Stomach (tissue), 8 donors: ENCODE measurements at regions not wholly inside any gene's neighbourhood (a gene's known extent, or its start where the extent isn't known, plus 50 kb on each side); places are given as distances from the start of the nearest gene placed in this dataset.
A peak's percentile ranks its signal among the peaks of the same experiment; 100 is the strongest.
"Not testable (repeated sequence)": the region's sequence is repeated elsewhere in the genome, so short reads cannot be mapped to it uniquely, and the experiment has no call there.

Experiments used
- DNase-seq, 2 donors: peaks; one replicate each; pipeline versions ENCODE4 v3.0.0 to v3.0.0-alpha.2; 2013 to 2019
- H3K27ac ChIP-seq, 5 donors: fragments of 200-600 bp in 4 of 5; sonication (generic) in 4 of 5; one replicate each; pipeline ENCODE4 v1.5.1; 2013 to 2019; ENCODE audit warnings: mild to moderate bottlenecking in 1 of 5, moderate library complexity in 1 of 5
- H3K27me3 ChIP-seq, 3 donors: fragments of 200-600 bp; sonication (generic); one replicate each; pipeline ENCODE4 v1.5.1; 2017 to 2019; ENCODE audit warnings: mixed run types in 1 of 3
- H3K36me3 ChIP-seq, 4 donors: fragments of 200-600 bp; sonication (generic); 1 replicate in 3 of 4; 2 replicates in 1 of 4; pipeline ENCODE4 v1.5.1; 2016 to 2019
- H3K4me1 ChIP-seq, 4 donors: fragments of 200-600 bp; sonication (generic); one replicate each; pipeline ENCODE4 v1.5.1; 2016 to 2019
- H3K4me3 ChIP-seq, 4 donors: fragments of 200-600 bp; sonication (generic) in 3 of 4; one replicate each; pipeline ENCODE4 v1.5.1; 2016 to 2019; ENCODE audit warnings: mild to moderate bottlenecking in 1 of 4
- H3K9me3 ChIP-seq, 4 donors: fragments of 200-600 bp; sonication (generic); one replicate each; pipeline ENCODE4 v1.5.1; 2016 to 2019
- CTCF ChIP-seq, 7 experiments: fragments of 450-650 bp in 4 of 7; fragments of 200-600 bp in 3 of 7; sonication (generic) in 3 of 7; IDR thresholded peaks; one replicate each; pipeline ENCODE4 v1.5.1; 2016 to 2019; ENCODE audit warnings: antibody characterized with exemption in 7 of 7, control low read depth in 2 of 7, mild to moderate bottlenecking in 1 of 7
- EP300 ChIP-seq: sonication (generic); formaldehyde crosslinking; IDR thresholded peaks from one replicate; pipeline ENCODE4 v1.6.1; 2017; ENCODE audit warnings: antibody characterized with exemption
- POLR2A ChIP-seq, 4 donors: fragments of 450-650 bp; IDR thresholded peaks; one replicate each; pipeline ENCODE4 v1.6.1; 2016; ENCODE audit warnings: antibody characterized with exemption in 4 of 4, control low read depth in 2 of 4, mild to moderate bottlenecking in 1 of 4, moderate library complexity in 1 of 4
- POLR2AphosphoS5 ChIP-seq, 3 donors: sonication (generic); formaldehyde crosslinking; IDR thresholded peaks; one replicate each; pipeline ENCODE4 v1.6.1; 2016; ENCODE audit warnings: antibody characterized with exemption in 3 of 3
- WGBS, 5 donors: extraction: QIAGEN DNeasy Blood & Tissue Kit in 3 of 5; methylation state at CpG; one replicate each; pipeline versions ENCODE4 v1.1.5 to v1.1.7; 2013 to 2018; 5-methylcytosine and 5-hydroxymethylcytosine counted together
- intact Hi-C: fragments of 100-400 bp; cut with DNase I; formaldehyde crosslinking; loops from one replicate; pipeline ENCODE4 v1.15.1; 2023; ENCODE audit warnings: low total_unique reads
- donor health status: healthy with polysubstance abuse.
- donor health status: Bipolar disorder and iron deficiency.
- donor health status: healthy.

- Histone ChIP-seq H3K9me3 (peaks cover 0 to 10% (median 5%) of the 10 kb centered on the region in 4 donors), H3K27me3 (no peaks in the 10 kb centered on the region), H3K27ac (peak overlapping the region in 3 of 5 donors; percentile 1 to 65 (median 24)), H3K4me3 (no peak overlapping the region), H3K36me3 (no peaks in the 10 kb centered on the region), H3K4me1 (peaks cover 0 to 5% (median 0%) of the 10 kb centered on the region in 4 donors)
- TF ChIP-seq EP300 = no peak
- no peak for TF ChIP-seq POLR2AphosphoS5 (IDR thresholded peaks at IDR 0.05)
- no peak for TF ChIP-seq POLR2A (IDR thresholded peaks at IDR 0.05)
- no peak for TF ChIP-seq CTCF (IDR thresholded peaks at IDR 0.05)
- 48 to 69% (median 61%) methylated on average over 8 of the region's 8 CpGs for WGBS, 5 donors
- peak in 1 of 2 donors; percentile 57 for DNase-seq
- intact Hi-C loops = no loop called here
These were observed 388.2 kb downstream of the USP25 start for GRCh38 chr21:16117851-16118590.

- TF ChIP-seq POLR2A (IDR thresholded peaks at IDR 0.05) (no peak), EP300 (no peak), POLR2AphosphoS5 (IDR thresholded peaks at IDR 0.05) (no peak), CTCF (IDR thresholded peaks at IDR 0.05) (no peak)
- Histone ChIP-seq H3K27ac (no peak overlapping the region), H3K9me3 (no peaks in the 10 kb centered on the region), H3K36me3 (no peaks in the 10 kb centered on the region), H3K27me3 (no peaks in the 10 kb centered on the region), H3K4me1 (no peaks in the 10 kb centered on the region), H3K4me3 (no peak overlapping the region)
- intact Hi-C loops = no loop called here
- peak in 1 of 2 donors; percentile 48 for DNase-seq
- 79 to 93% (median 88%) methylated on average over 5 of the region's 5 CpGs for WGBS, 5 donors
These were observed 394.8 kb downstream of the USP25 start for GRCh38 chr21:16124378-16125138.

GRCh38 chr21:16125274-16125673 lies 395.5 kb downstream of the USP25 start:
- Histone ChIP-seq H3K9me3 (peaks cover 0 to 4% (median 0%) of the 10 kb centered on the region in 4 donors), H3K4me1 (no peaks in the 10 kb centered on the region), H3K36me3 (no peaks in the 10 kb centered on the region), H3K4me3 (no peak overlapping the region), H3K27me3 (no peaks in the 10 kb centered on the region), H3K27ac (no peak overlapping the region)
- intact Hi-C loops = no loop called here
- no peak for DNase-seq
- no peak for TF ChIP-seq POLR2AphosphoS5 (IDR thresholded peaks at IDR 0.05)
- TF ChIP-seq EP300 = no peak
- TF ChIP-seq POLR2A (IDR thresholded peaks at IDR 0.05) = no peak
- WGBS, 5 donors = 73 to 82% (median 77%) methylated on average over 6 of the region's 6 CpGs

- H3K4me1 ChIP-seq, H3K9me3 ChIP-seq, H3K36me3 ChIP-seq, H3K27me3 ChIP-seq, H3K27ac ChIP-seq, DNase-seq, H3K4me3 ChIP-seq, intact Hi-C loops: not testable (repeated sequence)
- WGBS, 5 donors = 79 to 98% (median 86%) methylated on average over 6 to 8 of the region's 8 CpGs
These were observed 402.7 kb downstream of the USP25 start for GRCh38 chr21:16132453-16132852.

GRCh38 chr21:16133248-16133647 lies 403.5 kb downstream of the USP25 start:
- intact Hi-C loops = no loop called here
- WGBS, 5 donors = 89 to 94% (median 91%) methylated on average over 11 of the region's 11 CpGs

More at GRCh38 chr21:16133248-16133647, 403.5 kb downstream of the USP25 start:
- peaks cover 0 to 7% (median 0%) of the 10 kb centered on the region in 4 donors for H3K9me3 ChIP-seq
- TF ChIP-seq CTCF (IDR thresholded peaks at IDR 0.05) (no peak), POLR2AphosphoS5 (IDR thresholded peaks at IDR 0.05) (no peak)
- no peak overlapping the region for H3K4me3 ChIP-seq
- no peaks in the 10 kb centered on the region for H3K36me3 ChIP-seq
- H3K4me1 ChIP-seq = no peaks in the 10 kb centered on the region
- no peak for DNase-seq
- no peak overlapping the region for H3K27ac ChIP-seq
- H3K27me3 ChIP-seq = no peaks in the 10 kb centered on the region
